22Rv1 (cell line): ENCODE measurements at regions not wholly inside any gene's neighbourhood (a gene's known extent, or its start where the extent isn't known, plus 50 kb on each side); places are given as distances from the start of the nearest gene placed in this dataset.
"Not testable (repeated sequence)": the region's sequence is repeated elsewhere in the genome, so short reads cannot be mapped to it uniquely, and the experiment has no call there.

Source experiments
- CTCF ChIP-seq: fragments of 450-650 bp; IDR thresholded peaks from 2 replicates; pipeline ENCODE4 v1.5.1; 2017; ENCODE audit warnings: mild to moderate bottlenecking
- ZFX ChIP-seq: fragments of 450-650 bp; IDR thresholded peaks from 2 replicates; pipeline ENCODE4 v1.6.1; 2017; ENCODE audit warnings: antibody characterized with exemption, borderline replicate concordance

DNA sequence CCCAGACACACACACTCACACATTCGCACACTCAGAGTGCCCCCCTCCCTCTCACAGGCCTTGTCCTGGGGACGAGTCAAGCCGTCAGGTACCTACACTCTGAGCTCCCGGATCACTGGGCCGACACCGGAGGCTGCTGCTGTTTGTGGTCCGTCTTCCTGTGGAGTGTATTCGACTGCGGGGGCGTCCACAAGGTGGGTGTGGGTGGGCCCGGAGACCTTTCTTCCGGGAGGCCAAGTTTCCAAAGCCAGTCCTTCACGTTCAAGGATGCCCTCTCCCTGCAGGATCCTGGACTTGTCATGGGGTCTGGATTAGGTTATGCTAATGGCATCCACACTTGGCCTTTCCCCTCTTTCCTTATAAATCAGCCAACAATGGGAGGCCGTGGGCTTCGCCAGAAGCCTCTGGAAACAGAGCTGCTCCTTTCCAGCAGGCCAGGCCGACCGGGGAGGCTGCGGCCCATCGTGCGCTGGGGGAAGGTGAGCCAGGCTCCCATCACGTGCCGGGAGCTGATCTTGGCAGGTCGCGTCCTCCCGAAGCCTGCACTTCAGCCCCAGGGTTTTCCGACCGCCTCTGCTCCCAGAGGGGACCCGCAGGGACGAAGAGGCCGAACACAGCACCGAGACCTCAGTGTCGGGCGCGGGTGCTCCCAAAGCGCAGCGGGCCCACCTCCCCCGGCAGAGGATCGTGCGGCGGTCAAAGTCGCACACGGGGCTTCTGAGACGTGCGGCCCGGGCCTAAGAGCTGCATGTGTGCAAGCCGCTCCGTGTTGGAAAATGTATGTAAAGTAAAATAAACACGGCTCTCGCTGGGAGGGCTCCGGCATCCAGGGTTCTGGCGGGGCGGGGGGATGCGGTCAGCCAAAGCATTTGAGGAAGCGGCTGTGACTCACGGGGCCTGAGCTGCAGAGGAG, 196.5 kb upstream of the ZNF469 start:
- TF ChIP-seq CTCF, ZFX: not testable (repeated sequence)
